ENCODE measurements at regions not wholly inside any gene's neighbourhood (a gene's known extent, or its start where the extent isn't known, plus 50 kb on each side); places are given as distances from the start of the nearest gene placed in this dataset.

DNA sequence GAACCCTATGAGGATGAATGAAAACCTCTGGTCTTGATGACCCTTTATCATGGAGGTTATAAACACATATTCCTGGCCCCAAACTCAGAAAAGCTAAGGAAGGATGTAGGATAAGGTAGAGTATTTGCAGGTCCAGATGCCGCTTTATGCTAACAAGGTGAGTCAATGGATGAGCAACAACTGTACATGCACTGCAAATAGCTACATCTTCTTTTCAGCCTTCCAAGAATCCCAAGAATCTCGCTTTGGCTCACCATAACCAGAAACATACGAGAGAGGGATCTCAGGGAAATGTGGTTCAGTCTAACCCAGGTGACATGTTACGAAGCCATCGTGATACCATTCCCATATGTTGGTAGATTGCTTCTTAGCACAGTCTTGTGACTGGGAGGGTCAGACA lies 152.3 kb upstream of the ANKH start:
- no peak for DNase-seq (ENCODE audit: low spot score)
- no peak overlapping the region for H3K4me3 ChIP-seq
- TF ChIP-seq, protein P1, sequence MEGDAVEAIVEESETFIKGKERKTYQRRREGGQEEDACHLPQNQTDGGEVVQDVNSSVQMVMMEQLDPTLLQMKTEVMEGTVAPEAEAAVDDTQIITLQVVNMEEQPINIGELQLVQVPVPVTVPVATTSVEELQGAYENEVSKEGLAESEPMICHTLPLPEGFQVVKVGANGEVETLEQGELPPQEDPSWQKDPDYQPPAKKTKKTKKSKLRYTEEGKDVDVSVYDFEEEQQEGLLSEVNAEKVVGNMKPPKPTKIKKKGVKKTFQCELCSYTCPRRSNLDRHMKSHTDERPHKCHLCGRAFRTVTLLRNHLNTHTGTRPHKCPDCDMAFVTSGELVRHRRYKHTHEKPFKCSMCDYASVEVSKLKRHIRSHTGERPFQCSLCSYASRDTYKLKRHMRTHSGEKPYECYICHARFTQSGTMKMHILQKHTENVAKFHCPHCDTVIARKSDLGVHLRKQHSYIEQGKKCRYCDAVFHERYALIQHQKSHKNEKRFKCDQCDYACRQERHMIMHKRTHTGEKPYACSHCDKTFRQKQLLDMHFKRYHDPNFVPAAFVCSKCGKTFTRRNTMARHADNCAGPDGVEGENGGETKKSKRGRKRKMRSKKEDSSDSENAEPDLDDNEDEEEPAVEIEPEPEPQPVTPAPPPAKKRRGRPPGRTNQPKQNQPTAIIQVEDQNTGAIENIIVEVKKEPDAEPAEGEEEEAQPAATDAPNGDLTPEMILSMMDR (IDR thresholded peaks at IDR 0.05): no peak
- no peak overlapping the region for H3K27ac ChIP-seq

DNA sequence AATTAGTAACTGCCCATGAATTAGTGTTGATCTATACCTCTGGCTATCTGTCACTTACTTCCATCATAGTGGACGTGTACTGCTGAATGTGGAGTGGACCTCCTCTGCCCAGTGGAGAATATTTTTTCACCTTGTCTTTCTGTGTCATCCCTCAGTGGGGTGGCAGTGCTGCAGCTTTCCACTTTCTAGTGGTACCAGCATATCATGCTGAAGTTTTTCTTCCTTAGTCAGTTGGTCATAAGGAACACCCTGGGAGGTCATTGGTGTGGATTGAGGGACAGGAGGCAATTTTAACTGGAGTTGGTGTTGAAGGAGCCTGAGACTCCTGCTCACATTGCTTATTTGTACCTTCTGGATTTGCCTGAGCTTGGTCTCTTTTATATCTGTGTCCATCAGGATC lies 151.7 kb upstream of the ANKH start:
- Histone ChIP-seq H3K4me3 (no peak overlapping the region), H3K27ac (no peak overlapping the region)
- TF ChIP-seq, protein P1 (IDR thresholded peaks at IDR 0.05): no peak
- DNase-seq (ENCODE audit: low spot score): no peak

DNA sequence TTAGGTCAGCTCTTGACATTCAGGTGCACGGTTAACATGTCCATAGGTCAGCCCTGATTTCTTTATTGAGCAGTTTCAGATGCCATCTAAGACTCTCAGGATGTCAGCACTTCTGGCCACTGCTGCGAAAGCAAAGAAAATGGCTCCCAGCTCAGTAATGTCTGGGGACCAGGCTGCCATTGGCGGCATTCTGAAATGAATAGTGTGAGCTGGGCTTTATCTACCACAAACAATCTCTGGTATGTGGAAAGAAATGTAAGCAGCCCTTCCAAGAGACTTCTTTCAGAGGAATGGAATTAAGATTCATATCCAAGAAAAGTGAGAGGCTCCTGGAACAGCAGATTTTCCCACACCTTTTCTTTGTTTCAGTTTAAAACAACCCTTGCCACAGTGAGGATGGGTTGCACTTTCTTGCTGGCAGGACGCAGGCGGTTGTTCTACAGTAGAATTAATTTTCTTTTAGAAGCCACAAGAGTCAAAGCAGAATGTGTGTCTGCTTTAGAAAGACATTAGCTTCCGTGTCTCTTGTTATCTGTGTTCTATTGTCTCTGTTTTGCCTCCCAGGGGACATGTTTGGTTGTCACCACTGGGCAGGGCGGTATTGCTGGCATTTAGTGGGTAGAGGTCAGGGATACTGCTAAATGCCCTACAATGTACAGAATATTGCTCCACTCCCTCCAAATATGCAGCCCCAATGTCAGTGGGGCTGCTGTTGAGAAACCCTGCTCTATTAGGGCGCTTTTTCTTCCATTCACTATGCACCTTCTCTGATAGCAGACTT lies 149.9 kb upstream of the ANKH start:
- no peak for DNase-seq (ENCODE audit: low spot score)
- peak overlapping the region; percentile 33 to 56 for H3K27ac ChIP-seq
- TF ChIP-seq, protein P1 (IDR thresholded peaks at IDR 0.05): no peak
- H3K4me3 ChIP-seq: peak overlapping the region; percentile 48

DNA sequence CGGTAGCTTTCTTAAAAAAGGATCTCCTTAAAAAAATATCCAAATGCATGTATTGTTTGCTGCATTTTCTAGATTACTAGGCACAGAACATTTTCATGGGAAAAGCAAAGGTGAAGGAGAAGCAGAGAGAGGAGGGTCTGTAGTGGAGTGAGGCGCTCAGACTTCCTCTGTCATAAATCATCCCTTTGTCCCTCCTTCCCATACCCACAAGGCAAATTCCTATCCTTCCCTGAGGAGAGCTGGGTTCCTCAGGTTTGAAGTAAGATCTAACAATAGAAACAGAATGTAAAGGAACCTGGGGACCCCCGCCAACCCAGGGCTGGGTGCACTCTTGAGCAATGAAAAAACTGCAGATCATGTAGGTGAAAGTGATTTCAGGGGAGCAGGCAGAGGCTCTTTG lies 149.2 kb upstream of the ANKH start:
- DNase-seq (ENCODE audit: low spot score): no peak
- Histone ChIP-seq H3K27ac (peak overlapping the region; percentile 33 to 56), H3K4me3 (peak overlapping the region; percentile 48)
- TF ChIP-seq, protein P1 (IDR thresholded peaks at IDR 0.05): no peak

DNA sequence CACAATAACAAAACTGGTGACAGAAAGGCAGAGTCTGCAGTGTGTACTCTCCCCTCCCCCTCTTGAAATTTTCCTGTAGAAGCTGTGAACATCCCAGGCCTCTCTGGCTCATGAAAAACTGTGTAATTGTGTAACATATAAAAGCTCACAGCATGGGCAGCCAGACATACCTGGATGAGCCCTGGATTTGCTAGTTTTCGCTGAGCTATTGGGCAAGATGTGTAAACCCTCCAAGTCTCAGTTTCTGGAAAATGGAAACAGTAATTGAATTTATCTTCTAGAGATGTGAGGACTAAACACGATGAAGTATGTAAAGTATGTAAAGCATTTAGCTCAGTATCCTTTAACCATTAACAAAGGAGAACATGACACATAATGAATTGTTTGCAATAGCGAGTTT lies 143.2 kb upstream of the ANKH start:
- Histone ChIP-seq H3K27ac (no peak overlapping the region), H3K4me3 (no peak overlapping the region)
- DNase-seq (ENCODE audit: low spot score): no peak
- TF ChIP-seq, protein P1 (IDR thresholded peaks at IDR 0.05): no peak

DNA sequence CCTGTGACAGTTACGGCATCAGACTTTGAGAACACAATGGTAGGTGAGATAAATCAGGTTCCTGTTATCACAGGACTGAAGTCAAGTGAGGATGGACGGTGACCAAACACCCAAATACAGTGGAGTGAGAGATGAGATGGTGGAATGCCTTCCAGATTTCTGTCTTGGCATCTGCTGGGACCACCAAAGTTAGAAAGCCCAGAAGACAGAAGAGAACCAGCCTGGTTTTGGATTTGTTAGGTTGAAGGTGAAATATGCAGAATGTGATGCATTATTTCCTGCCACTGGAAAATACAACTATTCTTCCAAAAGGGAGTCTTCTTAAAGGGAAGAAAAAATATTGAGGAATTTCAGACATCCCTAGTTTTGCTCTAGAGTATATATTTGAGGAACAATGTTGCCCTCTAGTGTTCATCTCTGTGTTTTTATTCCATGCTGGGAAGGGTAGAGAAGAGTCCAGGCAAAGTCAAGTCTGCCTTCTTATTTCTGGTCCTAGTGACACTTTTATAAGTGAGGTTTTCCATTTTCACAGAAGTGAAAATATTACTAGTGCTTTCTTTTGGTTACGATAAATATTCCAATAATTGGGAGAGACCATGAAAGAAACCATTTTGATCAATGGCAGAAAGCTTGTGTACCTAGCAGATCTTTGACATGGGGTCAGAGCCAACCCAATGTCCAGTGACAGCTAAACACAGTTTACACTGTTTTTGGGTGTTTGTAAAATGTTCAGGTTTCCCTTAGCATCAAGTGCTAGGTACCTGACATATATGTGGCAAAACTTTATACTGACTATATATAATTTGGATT lies 142.3 kb upstream of the ANKH start:
- DNase-seq (ENCODE audit: low spot score): no peak
- no peak overlapping the region for H3K4me3 ChIP-seq
- TF ChIP-seq, protein P1 (IDR thresholded peaks at IDR 0.05): peak; percentile 68
- H3K27ac ChIP-seq: peak overlapping the region in 1 of 2 donors; percentile 37

Data from coronary artery (tissue), 2 donors.